ENCODE measurements at regions not wholly inside any gene's neighbourhood (a gene's known extent, or its start where the extent isn't known, plus 50 kb on each side); places are given as distances from the start of the nearest gene placed in this dataset.

- no peaks in the 10 kb centered on the region for H3K79me2 ChIP-seq (ENCODE audit: insufficient read depth, low read length)
- no TSS peak for BruUV-seq (replicated peaks)
- POLR2A ChIA-PET = no interaction called here
These were observed 149.6 kb downstream of the FHIP1A start for GRCh38 chr4:151558496-151559113.

DNA sequence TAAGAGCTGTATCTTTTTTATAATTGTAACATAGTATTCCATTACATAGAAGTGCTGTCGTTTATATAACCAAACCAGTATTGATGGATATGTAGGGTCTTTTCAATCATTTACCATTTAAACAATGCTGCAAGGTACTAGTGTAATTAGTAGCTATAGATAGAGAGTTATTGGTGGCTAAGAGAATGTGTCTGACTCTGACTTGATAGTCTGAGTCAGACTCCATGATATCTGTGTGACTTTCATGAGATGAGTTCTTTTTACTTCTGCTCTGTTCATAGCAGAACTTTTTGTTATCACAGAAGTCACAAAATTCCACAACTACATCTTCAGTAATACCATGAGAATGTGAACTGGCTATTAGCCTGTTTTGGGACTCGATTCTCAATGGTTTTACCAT, 150.6 kb downstream of the FHIP1A start:
- ChIA-PET CTCF (no interaction called here), POLR2A (no interaction called here)
- TF ChIP-seq SP1 (IDR thresholded peaks at IDR 0.05; ENCODE audit: low read depth) = no peak
- no peak for TF ChIP-seq ZFX (IDR thresholded peaks at IDR 0.05)
- no peak for TF ChIP-seq SRF (IDR thresholded peaks at IDR 0.05; ENCODE audit: low read depth)
- TF ChIP-seq, protein P1, sequence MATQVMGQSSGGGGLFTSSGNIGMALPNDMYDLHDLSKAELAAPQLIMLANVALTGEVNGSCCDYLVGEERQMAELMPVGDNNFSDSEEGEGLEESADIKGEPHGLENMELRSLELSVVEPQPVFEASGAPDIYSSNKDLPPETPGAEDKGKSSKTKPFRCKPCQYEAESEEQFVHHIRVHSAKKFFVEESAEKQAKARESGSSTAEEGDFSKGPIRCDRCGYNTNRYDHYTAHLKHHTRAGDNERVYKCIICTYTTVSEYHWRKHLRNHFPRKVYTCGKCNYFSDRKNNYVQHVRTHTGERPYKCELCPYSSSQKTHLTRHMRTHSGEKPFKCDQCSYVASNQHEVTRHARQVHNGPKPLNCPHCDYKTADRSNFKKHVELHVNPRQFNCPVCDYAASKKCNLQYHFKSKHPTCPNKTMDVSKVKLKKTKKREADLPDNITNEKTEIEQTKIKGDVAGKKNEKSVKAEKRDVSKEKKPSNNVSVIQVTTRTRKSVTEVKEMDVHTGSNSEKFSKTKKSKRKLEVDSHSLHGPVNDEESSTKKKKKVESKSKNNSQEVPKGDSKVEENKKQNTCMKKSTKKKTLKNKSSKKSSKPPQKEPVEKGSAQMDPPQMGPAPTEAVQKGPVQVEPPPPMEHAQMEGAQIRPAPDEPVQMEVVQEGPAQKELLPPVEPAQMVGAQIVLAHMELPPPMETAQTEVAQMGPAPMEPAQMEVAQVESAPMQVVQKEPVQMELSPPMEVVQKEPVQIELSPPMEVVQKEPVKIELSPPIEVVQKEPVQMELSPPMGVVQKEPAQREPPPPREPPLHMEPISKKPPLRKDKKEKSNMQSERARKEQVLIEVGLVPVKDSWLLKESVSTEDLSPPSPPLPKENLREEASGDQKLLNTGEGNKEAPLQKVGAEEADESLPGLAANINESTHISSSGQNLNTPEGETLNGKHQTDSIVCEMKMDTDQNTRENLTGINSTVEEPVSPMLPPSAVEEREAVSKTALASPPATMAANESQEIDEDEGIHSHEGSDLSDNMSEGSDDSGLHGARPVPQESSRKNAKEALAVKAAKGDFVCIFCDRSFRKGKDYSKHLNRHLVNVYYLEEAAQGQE (IDR thresholded peaks at IDR 0.05; ENCODE audit: low read depth) = no peak
- no peak for TF ChIP-seq EZH2phosphoT487 (IDR thresholded peaks at IDR 0.05; ENCODE audit: borderline replicate concordance)
- no peak for TF ChIP-seq ELF1 (IDR thresholded peaks at IDR 0.05; ENCODE audit: borderline replicate concordance, low read depth)
- TF ChIP-seq JUND (IDR thresholded peaks at IDR 0.05) = no peak
- no peak for TF ChIP-seq ZNF274 (IDR thresholded peaks at IDR 0.05; ENCODE audit: low read depth, low read length)
- TF ChIP-seq SIN3A (IDR thresholded peaks at IDR 0.05; ENCODE audit: low read depth) = no peak
- TF ChIP-seq, protein P2, sequence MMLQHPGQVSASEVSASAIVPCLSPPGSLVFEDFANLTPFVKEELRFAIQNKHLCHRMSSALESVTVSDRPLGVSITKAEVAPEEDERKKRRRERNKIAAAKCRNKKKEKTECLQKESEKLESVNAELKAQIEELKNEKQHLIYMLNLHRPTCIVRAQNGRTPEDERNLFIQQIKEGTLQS (IDR thresholded peaks at IDR 0.05) = no peak

More at GRCh38 chr4:151558496-151559113, 149.6 kb downstream of the FHIP1A start:
- no peak for DNase-seq (ENCODE audit: low read depth, low spot score)
- Histone ChIP-seq H3K4me1 (ENCODE audit: control insufficient read depth in 1 of 2, insufficient read depth in 2 of 2, low read length in 2 of 2) (no peaks in the 10 kb centered on the region), H3K9ac (ENCODE audit: low read length) (no peak overlapping the region), H3K27ac (ENCODE audit: low read depth, low read length) (no peak overlapping the region), H3K4me2 (ENCODE audit: low read length) (no peak overlapping the region), H3K4me3 (replicated peaks in 1 of 2; ENCODE audit: low read depth in 1 of 2, low read length in 2 of 2) (no peak overlapping the region), H3K9me2 (ENCODE audit: insufficient read depth) (no peaks in the 10 kb centered on the region), H3K9me3 (ENCODE audit: control insufficient read depth in 1 of 2, insufficient read depth in 1 of 2, low read depth in 1 of 2, low read length in 2 of 2) (no peaks in the 10 kb centered on the region), H3K27me3 (ENCODE audit: insufficient read depth, low read length) (no peaks in the 10 kb centered on the region), H3K36me3 (ENCODE audit: control insufficient read depth in 1 of 2, insufficient read depth in 2 of 2, low read length in 2 of 2) (no peaks in the 10 kb centered on the region), H2AFZ (ENCODE audit: low read depth, low read length, poor library complexity, severe bottlenecking) (no peak overlapping the region), H4K20me1 (ENCODE audit: insufficient read depth) (no peaks in the 10 kb centered on the region)
- ChIA-PET CTCF (no interaction called here), RAD21 (ENCODE audit: low non-redundant PET in 1 of 2, low total read pairs in 2 of 2, uncharacterized antibody in 2 of 2, unreplicated experiment in 2 of 2) (no interaction called here)
- intact Hi-C loops (cut with micrococcal nuclease) = no loop called here
- no peak for ATAC-seq
- no peak for TF ChIP-seq TCF7L2 (IDR thresholded peaks at IDR 0.05; ENCODE audit: borderline replicate concordance, extremely low read depth, insufficient read depth, insufficient read length)
- no peak for TF ChIP-seq SP1 (IDR thresholded peaks at IDR 0.05; ENCODE audit: low read depth)
- TF ChIP-seq RAD21 (IDR thresholded peaks at IDR 0.05; ENCODE audit: low read depth) = no peak
- no peak for TF ChIP-seq ELF1 (IDR thresholded peaks at IDR 0.05; ENCODE audit: borderline replicate concordance, low read depth)
- no peak for TF ChIP-seq SIN3A (IDR thresholded peaks at IDR 0.05; ENCODE audit: low read depth)
- TF ChIP-seq ZFX (IDR thresholded peaks at IDR 0.05) = no peak
- no peak for TF ChIP-seq POLR2AphosphoS5 (IDR thresholded peaks at IDR 0.05; ENCODE audit: low read depth, low read length)
- no peak for TF ChIP-seq SRF (IDR thresholded peaks at IDR 0.05; ENCODE audit: low read depth)
- TF ChIP-seq, protein P3, sequence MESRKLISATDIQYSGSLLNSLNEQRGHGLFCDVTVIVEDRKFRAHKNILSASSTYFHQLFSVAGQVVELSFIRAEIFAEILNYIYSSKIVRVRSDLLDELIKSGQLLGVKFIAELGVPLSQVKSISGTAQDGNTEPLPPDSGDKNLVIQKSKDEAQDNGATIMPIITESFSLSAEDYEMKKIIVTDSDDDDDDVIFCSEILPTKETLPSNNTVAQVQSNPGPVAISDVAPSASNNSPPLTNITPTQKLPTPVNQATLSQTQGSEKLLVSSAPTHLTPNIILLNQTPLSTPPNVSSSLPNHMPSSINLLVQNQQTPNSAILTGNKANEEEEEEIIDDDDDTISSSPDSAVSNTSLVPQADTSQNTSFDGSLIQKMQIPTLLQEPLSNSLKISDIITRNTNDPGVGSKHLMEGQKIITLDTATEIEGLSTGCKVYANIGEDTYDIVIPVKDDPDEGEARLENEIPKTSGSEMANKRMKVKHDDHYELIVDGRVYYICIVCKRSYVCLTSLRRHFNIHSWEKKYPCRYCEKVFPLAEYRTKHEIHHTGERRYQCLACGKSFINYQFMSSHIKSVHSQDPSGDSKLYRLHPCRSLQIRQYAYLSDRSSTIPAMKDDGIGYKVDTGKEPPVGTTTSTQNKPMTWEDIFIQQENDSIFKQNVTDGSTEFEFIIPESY (IDR thresholded peaks at IDR 0.05; ENCODE audit: extremely low read depth, insufficient replicate concordance, low read length) = no peak
- TF ChIP-seq CBX3 (IDR thresholded peaks at IDR 0.05; ENCODE audit: low read depth) = no peak
- TF ChIP-seq CEBPB (IDR thresholded peaks at IDR 0.05; ENCODE audit: low read depth) = no peak
- TF ChIP-seq JUND (IDR thresholded peaks at IDR 0.05) = no peak

More for the DNA sequence above, 150.6 kb downstream of the FHIP1A start:
- no peaks in the 10 kb centered on the region for H3K9me3 ChIP-seq (ENCODE audit: control insufficient read depth in 1 of 2, insufficient read depth in 1 of 2, low read depth in 1 of 2, low read length in 2 of 2)
- no peak overlapping the region for H3K9ac ChIP-seq (ENCODE audit: low read length)
- H3K4me1 ChIP-seq (ENCODE audit: control insufficient read depth in 1 of 2, insufficient read depth in 2 of 2, low read length in 2 of 2) = no peaks in the 10 kb centered on the region
- H3K79me2 ChIP-seq (ENCODE audit: insufficient read depth, low read length) = no peaks in the 10 kb centered on the region
- DNase-seq (ENCODE audit: low read depth, low spot score) = no peak
- H3K4me2 ChIP-seq (ENCODE audit: low read length) = no peak overlapping the region
- H3K27me3 ChIP-seq (ENCODE audit: insufficient read depth, low read length) = no peaks in the 10 kb centered on the region
- intact Hi-C loops (cut with micrococcal nuclease) = no loop called here
- no peaks in the 10 kb centered on the region for H4K20me1 ChIP-seq (ENCODE audit: insufficient read depth)
- no peak overlapping the region for H3K4me3 ChIP-seq (replicated peaks in 1 of 2; ENCODE audit: low read depth in 1 of 2, low read length in 2 of 2)
- H3K9me2 ChIP-seq (ENCODE audit: insufficient read depth) = no peaks in the 10 kb centered on the region
- H3K27ac ChIP-seq (ENCODE audit: low read depth, low read length) = no peak overlapping the region
- no peak for ATAC-seq
- RAD21 ChIA-PET (ENCODE audit: low non-redundant PET in 1 of 2, low total read pairs in 2 of 2, uncharacterized antibody in 2 of 2, unreplicated experiment in 2 of 2) = no interaction called here
- no peaks in the 10 kb centered on the region for H3K36me3 ChIP-seq (ENCODE audit: control insufficient read depth in 1 of 2, insufficient read depth in 2 of 2, low read length in 2 of 2)
- no TSS peak for BruUV-seq (replicated peaks)
- H2AFZ ChIP-seq (ENCODE audit: low read depth, low read length, poor library complexity, severe bottlenecking) = no peak overlapping the region
